GM19023 (cell line): ENCODE measurements at regions not wholly inside any gene's neighbourhood (a gene's known extent, or its start where the extent isn't known, plus 50 kb on each side); places are given as distances from the start of the nearest gene placed in this dataset.
"Not testable (repeated sequence)": the region's sequence is repeated elsewhere in the genome, so short reads cannot be mapped to it uniquely, and the experiment has no call there.

Experiments used
- ATAC-seq: cut with Tn5 transposase; IDR thresholded peaks from one replicate; pipeline ENCODE4 v1.9.1; 2021; ENCODE audit warnings: mild to moderate bottlenecking, moderate library complexity; ENCODE audit not compliant: unreplicated experiment

DNA sequence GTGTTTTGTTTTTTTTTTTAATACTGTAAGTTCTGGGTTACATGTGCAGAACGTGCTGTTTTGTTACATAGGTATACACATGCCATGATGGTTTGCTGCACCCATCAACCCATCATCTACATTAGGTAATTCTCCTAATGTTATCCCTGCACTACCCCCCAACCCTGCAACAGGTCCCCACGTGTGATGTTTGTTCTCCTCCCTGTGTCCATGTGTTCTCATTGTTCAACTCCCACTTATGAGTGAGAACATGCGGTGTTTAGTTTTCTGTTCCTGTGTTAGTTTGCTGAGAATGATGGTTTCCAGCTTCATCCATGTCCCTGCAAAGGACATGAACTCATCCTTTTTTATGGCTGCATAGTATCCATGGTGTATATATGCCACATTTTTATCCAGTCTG, 1005.4 kb downstream of the SOCS6 start:
- not testable (repeated sequence) for ATAC-seq

DNA sequence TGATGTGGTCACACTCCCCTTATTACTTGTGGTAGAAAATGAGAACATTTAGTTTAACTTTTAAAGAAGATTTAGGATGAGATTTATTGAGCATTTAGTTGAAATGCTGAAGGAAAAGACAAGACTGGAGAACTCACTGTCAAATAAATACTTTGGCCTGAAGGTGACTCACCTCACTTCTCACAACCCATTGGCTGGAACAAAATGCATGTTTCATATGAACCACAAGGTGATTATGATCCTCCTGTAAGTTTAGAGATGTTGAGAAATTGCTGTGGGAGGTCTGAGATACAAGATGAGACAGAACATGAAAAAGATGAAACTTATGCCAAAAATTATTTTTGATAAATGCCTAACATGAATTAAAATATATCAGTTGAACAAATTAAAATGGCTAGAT, 1004.5 kb downstream of the SOCS6 start:
- no peak for ATAC-seq

DNA sequence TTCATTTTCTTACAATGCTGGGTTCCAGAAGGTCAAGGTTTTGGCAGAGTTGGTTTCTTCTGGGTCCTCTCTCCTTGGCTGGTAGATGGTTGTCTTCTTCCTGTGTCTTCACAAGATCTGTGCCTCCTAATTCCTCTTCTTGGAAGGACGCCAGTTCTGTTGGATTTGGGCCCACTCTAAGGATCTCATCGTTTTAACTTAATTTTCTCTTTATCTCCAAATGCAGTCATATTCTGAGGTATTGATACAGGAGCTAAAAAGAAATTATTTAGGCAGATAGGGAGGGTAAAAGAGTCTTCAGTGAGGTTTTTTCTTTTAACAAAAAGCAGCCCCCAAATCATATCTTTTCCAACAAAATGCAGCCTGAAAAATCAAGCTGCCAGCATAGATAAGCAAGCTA, 998.4 kb downstream of the SOCS6 start:
- no peak for ATAC-seq

DNA sequence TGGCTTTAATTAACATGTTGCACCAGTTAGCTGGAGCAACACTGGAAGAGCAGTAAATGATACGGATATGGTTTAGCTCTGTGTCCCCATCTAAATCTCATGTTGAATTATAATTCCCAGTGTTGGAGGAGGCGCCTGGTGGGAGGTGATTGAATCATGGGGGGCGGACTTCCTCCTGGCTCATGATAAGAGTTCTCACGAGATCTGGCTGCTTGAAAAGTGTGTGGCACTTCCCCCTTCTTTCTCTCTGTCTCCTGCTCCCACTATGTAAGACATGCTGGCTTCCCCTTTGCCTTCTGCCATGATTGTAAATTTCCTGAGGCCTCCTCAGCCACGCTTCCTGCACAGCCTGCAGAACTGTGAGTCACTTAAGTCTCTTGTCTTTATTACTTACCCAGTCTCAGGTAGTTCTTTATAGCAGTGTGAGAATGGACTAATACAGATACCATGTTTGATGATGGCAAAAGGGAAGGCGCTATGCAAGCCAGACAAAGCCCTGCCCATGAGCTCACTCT, 963.6 kb downstream of the SOCS6 start:
- ATAC-seq: no peak

DNA sequence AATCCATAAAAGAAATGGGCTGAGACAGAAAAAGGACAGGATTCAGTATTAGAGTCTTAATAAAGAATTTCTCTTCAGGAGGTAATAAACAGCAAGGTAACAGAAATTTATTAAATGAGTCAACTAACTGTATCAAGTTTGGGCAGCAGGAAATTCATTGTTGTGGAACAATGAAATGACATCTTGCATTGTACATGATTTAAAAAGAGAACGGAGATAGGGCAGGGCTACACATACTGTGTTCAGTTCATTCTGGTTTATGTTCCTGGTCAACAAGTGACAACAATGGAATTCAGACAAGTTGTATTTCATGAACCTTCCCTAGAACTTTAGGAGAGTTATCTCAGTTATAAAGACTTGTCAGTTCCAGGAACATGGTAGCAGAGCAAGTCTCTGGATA, 961.3 kb downstream of the SOCS6 start:
- no peak for ATAC-seq

DNA sequence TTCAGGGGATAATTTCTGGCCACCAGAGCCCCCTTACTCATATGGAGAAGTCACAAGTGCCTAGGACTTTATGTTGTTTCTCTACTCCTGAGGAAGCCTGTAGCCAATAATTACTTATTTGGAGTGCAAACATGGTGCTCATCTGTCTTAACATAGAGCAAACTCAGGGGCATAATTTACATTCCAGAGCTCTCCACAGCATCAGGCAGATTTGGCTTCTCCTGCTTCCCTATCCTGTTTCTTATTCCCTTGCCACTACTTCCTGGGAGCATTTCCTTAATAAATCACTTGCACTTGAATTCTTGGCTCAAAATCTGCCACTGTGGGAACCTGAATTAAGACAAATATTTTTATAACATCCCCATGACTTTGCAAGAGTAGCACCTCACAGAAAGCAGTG, 960.9 kb downstream of the SOCS6 start:
- ATAC-seq: no peak

DNA sequence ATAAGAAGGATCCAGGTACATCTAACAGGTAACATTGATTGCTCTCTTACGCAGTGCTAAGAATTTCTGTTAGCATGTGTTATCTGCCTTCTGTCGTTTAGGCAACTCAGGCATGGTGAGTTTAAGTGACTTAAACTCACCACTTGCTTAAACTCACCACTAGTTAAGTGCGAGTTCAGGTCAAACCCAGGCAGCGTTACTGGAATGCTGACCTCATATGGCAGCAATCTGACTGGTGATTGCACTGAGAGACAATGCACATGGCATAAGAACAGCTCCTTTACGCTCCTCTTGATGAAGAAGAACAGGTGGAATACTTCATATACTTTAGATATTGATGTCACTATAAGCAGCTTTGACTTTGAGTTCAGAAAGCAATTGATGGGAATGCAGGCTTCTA, 954.1 kb downstream of the SOCS6 start:
- no peak for ATAC-seq

DNA sequence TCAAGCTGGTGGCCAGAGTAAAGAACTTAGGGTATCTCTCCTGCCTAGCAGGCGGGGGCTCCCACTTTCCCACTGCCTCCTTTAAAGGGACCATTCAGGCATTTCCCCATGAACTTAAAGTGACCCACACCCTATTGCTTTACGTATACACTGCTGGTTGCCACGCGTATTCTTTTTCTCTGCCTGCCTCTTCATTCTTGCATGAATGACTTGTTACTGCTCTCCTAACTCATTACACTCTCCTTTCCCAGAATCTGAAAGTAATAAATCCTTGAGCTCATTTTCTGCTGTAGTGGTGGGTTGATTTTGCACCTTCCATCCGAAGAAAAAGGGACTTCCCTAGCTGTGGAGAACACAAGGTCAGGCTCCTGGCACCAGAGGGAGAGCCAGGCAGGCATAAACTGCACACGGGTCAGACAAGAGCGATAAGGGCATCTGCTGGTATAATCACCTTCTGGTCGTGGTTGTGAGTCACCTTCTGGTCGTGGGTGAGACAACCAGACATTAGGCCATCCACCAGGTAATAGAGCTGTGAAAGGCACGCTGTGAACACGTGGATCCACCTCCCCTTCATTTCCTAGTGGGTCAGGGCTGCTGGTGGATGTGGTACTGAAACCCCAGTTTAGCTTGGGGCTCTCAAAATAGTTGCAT, 950.3 kb downstream of the SOCS6 start:
- no peak for ATAC-seq

DNA sequence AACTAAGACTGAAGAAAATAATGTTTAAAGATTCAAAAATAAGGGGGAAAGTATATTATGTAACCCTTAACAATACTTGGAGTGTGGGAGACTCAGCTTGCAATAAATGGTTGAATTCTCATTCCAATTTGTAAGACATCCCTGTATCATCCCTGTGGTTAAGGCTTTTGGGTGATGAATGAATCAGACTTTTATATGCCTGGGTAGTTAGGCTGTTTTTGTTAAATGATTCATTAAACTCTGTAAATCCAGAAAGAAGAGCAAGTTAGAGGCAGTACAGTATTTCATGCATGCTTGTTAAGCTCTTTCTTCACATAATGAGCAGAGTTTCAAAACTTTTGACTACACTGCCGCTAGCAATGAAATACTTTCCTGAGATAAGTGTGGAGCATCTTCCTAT, 948.8 kb downstream of the SOCS6 start:
- ATAC-seq: no peak

DNA sequence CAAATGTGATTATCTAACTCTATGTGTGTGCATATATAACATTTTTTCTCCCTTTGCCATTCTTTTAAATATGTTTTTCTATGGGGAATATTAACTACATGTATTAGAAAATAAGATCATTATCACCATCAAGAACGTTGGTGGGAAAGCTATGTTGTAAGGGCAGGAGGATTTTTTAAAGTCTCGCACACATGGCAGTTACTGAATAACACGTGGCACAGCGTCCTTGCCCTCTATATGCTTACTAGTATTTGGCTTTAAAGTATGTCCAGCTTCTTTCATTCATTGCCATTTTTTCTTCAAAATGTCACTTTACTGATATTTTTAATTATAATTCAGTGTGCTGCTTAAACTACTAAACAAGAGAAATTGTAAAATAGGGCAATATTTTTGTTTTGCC, 944.3 kb downstream of the SOCS6 start:
- no peak for ATAC-seq

DNA sequence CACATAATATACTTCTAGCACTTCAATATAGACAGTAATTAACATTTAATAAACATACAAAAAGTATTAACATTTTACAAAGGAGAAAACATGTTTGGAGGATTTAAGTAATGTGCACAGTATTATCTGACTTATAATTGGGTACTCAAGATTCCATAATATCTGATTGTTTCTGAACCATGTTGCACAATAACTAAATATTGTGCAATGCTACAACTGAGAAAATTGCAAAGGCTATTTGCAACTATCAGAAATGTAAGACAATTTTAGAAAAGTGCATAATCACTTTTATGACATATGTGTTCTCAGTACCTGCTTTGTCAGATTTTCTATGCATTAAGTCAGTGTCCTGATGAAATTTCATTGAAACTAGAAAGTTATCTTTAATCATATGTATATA, 934.6 kb downstream of the SOCS6 start:
- no peak for ATAC-seq

DNA sequence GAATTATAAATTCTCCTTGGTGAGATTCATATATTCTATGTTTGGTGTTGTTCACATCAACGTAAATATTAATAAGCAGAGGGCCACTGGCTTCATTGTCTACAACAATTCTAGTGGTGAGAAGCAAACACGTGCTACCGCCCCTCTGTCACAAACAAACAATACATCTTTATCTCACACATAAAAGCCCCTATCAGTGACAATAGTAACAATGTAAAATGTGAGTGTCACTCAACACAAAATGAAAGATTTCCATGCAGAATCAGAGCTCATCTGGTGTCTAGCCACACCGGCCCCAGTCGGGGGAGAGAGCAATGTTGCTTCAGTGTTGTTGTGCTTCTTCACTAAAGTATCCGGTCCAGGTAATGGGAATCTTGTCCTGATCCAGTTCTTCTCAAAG, 932.6 kb downstream of the SOCS6 start:
- ATAC-seq: no peak

DNA sequence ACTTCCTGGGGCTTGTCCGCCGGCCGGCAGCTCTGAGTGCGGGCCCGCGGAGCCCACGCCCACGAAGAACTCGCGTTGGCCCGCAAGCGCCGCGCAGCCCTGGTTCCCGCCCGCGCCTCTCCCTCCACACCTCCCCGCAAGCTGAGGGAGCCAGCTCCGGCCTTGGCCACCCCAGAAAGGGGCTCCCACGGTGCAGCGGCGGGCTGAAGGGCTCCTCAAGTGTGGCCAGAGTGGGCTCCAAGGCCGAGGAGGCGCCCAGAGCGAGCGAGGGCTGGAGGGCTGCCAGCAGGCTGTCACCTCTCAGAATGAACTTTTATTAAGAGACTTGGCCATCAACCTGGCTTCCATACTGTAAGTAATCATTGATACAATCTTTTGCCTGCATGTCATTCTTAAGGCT, 923.9 kb downstream of the SOCS6 start:
- not testable (repeated sequence) for ATAC-seq

DNA sequence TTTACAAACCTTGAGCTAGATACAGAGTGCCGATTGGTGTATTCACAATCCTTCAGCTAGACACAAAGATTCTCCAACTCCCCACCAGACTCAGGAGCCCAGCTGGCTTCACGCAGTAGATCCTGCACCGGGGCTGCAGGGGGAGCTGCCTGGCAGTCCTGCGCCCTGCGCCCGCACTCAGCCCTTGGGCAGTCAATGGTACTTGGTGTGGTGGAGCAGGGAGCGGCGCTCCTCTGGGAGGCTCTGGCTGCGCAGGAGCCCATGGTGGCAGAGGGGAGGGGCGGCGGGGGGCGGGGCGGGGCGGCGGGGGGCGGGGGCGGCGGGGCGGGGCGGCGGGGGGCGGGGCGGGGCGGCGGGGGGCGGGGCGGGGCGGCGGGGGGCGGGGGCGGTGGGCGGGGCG, 923.4 kb downstream of the SOCS6 start:
- ATAC-seq: no peak

DNA sequence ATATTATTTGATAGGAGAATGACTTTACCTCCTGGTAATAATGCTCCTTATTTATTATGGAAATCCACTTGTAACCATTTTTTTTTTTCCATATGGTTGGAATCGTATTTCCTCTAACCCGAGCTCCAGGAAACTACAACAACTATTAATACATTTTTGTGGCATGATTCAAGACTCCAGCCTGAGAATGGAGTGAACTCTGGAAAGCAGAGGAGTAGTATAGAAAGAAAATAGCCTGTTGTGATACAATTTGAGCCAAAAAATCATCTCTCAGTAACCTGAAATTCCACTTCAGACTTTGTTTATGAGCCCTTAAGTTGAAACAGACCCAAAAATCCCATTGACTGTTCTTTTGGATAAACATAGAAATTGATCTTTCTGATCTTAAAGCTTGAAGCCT, 921.1 kb downstream of the SOCS6 start:
- no peak for ATAC-seq

DNA sequence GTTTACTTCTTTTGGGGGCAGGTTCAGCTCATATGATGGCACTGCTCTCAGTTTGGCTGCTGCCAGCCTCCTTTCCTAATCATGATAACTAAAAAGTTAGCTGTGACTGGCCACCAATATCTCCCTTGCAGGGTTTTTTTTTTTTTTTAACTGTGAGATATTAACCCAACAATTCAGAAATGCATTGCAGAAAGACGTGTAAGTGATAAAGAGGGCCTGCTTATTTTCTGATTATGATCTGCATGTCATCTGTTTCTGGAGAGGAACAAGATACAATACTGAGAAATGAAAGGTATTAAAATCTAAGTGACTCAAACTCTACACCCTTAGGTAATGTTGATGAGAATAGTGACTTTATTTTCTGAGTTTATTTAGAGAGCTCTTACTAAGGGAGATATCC, 905.6 kb downstream of the SOCS6 start:
- ATAC-seq: no peak

DNA sequence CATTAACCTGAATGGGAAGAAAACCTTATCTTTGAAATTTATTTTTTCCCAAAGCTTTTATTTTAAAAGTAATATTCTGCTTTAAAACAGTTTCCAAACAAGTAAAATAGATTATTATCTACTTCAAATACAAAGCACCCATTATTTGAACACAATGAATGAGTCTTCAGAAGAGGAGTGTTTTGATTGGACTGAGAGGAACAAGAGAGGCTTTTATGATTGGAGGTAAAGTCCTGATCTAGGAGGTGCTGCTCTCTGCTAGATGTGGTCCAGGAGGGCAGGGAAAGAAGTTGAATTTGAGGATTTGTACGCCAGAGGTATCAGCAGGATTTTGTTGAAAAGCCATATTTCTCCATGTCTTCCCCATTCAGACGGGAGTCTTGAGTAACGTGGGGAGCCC, 900.7 kb downstream of the SOCS6 start:
- ATAC-seq: no peak

DNA sequence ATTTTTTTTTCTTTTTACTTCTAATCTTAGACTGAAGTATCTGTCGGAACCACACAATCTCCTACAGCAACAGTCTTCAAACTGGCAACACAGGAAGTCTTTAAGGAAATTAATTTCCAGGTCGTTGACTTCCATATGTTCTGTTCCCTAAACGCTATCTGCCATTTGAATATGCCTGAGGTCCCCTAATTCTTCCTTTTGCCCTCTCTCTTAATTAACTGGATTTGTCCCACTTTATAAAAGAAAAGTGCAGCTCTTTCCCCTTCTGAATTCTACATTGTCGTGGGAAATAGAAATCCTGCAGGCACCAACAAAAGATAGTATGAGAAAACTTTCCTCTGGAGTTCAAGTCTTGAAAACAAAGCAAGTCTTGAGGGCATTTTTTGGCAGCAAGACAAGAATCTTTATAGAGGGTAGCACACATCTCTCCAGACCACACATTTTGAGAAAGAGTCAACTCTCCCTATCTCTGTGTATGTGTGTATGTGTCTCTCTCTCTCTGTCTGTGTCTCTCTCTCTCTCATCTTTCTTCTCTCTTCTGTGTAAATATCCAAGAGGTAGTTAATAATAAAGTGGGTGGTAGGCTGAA, 879.8 kb downstream of the SOCS6 start:
- ATAC-seq: no peak

DNA sequence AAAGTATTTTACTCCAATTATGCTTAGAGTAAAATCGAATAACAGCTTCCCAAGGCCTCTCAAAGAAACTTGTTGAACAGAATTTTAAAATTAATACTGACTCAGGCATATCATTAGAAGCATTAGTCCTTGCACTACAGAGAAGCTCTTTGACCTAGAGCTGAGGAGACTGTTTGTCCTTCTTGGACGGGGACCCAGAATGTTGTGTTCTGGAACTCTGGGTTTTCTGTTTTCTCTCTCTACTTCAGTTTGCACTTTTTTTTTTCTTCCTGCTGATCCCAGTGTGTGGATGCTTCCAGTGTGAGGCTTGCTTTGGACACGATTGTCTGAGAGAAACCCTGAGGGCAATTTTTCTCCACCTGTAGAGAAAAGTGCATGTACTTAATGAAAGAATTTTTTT, 847.6 kb downstream of the SOCS6 start:
- no peak for ATAC-seq

DNA sequence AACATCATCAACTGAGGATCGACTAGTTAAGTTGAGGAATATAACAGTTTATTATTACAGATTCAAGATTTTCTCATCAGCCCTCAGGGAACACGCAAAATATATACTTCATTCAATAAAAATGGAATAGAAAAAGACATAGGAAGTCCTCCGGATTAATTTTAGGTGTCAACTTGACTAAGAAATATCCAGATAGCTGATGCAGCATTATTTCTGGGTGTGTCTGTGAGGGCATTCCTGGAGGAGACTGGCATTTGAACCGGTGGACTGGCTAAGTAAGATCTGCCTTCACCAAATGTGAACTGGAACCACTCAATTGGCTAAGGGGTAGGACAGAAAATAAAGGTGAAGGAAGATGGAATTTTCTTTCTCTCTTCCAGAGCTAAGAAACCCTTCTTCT, 845.3 kb downstream of the SOCS6 start:
- ATAC-seq: no peak

DNA sequence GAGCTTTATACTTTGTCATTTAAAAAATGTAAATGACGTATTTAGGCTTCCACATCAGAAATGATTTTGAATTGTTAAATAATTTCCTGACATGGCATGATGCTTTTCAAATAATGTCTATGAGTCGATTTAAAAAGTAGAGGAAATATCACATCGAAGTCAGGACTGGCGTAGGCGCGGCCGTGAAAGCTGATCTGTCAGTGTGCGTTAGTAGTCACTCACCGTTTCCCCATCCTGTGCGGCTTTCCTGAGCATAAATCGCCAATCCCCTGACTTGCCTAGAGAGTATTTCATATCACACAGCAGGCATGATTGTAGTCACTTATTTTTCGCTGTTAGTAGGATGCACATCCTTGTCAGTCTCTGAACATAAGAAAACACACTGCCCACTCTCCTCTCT, 843.1 kb downstream of the SOCS6 start:
- ATAC-seq: no peak

DNA sequence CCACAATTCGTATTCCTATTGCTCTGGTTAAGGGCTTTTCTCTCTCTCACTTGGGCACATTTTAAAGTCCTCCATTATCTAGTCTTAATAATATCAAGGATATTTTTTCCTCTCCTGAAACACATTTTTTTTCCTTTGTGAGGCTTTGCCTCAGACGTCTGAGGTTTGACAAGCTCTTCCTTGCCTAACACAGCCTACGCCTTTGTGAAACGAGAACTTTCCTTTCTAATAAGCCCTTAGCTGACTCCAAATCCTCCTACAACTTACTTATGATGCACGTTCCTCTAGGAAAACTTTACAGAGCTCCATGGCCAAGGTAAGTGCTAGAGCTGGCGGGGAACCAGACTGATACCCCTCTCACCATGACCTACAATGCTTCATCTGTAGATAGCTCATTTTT, 841.5 kb downstream of the SOCS6 start:
- ATAC-seq: no peak

DNA sequence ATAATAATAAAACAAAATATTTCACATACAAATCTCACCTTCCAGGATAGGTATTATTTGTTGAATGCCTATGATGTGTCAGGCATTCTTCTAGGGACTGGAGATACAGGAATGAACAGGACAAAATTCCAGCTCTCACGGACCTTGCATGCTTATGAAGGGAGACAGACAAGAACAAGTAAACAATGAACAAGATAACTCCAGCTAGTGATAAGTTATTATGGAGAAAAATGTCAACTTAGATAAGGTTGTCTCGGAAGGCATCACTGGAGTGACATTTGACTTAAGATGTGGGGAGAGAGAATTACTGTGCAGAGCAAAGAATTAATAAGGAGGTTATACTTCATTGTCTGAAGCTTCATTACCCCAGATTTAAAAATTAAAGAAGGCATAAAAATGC, 836.7 kb downstream of the SOCS6 start:
- ATAC-seq: no peak
